ENCODE measurements at regions not wholly inside any gene's neighbourhood (a gene's known extent, or its start where the extent isn't known, plus 50 kb on each side); places are given as distances from the start of the nearest gene placed in this dataset.
A peak's percentile ranks its signal among the peaks of the same experiment; 100 is the strongest.

- H3K36me3 Mint-ChIP-seq (ENCODE audit: low read depth) = no peaks in the 10 kb centered on the region
- TF ChIP-seq CTCF (IDR thresholded peaks at IDR 0.05) = peak; percentile 82
- no peak overlapping the region; the same call in 1 of the 2 replicates for H3K4me3 Mint-ChIP-seq
- no peaks in the 10 kb centered on the region for H3K9me3 Mint-ChIP-seq
- DNase-seq = peak; percentile 19
- peaks cover 4% of the 10 kb centered on the region for H3K27me3 Mint-ChIP-seq (ENCODE audit: insufficient read depth)
- no peak overlapping the region for H3K27ac Mint-ChIP-seq
- peaks cover 16% of the 10 kb centered on the region for H3K4me1 Mint-ChIP-seq (ENCODE audit: low read depth)
These were observed 248.1 kb downstream of the C4orf33 start for GRCh38 chr4:129344058-129344457.

- no peak for DNase-seq
- peaks cover 16% of the 10 kb centered on the region for H3K4me1 Mint-ChIP-seq (ENCODE audit: low read depth)
- H3K27me3 Mint-ChIP-seq (ENCODE audit: insufficient read depth) = no peaks in the 10 kb centered on the region
- H3K36me3 Mint-ChIP-seq (ENCODE audit: low read depth) = no peaks in the 10 kb centered on the region
- H3K27ac Mint-ChIP-seq = no peak overlapping the region
- no peak overlapping the region for H3K4me3 Mint-ChIP-seq
- H3K9me3 Mint-ChIP-seq = no peaks in the 10 kb centered on the region
- TF ChIP-seq CTCF (IDR thresholded peaks at IDR 0.05) = no peak
These were observed 249.7 kb downstream of the C4orf33 start for GRCh38 chr4:129345609-129346008.

- TF ChIP-seq CTCF (IDR thresholded peaks at IDR 0.05) = no peak
- Mint-ChIP-seq H3K27ac (no peak overlapping the region), H3K4me3 (no peak overlapping the region), H3K9me3 (no peaks in the 10 kb centered on the region), H3K27me3 (ENCODE audit: insufficient read depth) (no peaks in the 10 kb centered on the region), H3K36me3 (ENCODE audit: low read depth) (no peaks in the 10 kb centered on the region), H3K4me1 (ENCODE audit: low read depth) (peaks cover 16% of the 10 kb centered on the region)
- DNase-seq = no peak
These were observed 250.1 kb downstream of the C4orf33 start for GRCh38 chr4:129346036-129346435.

- no peak for TF ChIP-seq CTCF (IDR thresholded peaks at IDR 0.05)
- no peaks in the 10 kb centered on the region for H3K27me3 Mint-ChIP-seq (ENCODE audit: insufficient read depth)
- no peak overlapping the region for H3K4me3 Mint-ChIP-seq
- no peaks in the 10 kb centered on the region for H3K9me3 Mint-ChIP-seq
- peaks cover 16% of the 10 kb centered on the region for H3K4me1 Mint-ChIP-seq (ENCODE audit: low read depth)
- no peak overlapping the region for H3K27ac Mint-ChIP-seq
- H3K36me3 Mint-ChIP-seq (ENCODE audit: low read depth) = no peaks in the 10 kb centered on the region
- DNase-seq = no peak
These were observed 250.8 kb downstream of the C4orf33 start for GRCh38 chr4:129346734-129347133.

GRCh38 chr4:129350834-129351721 is 255.1 kb downstream of the C4orf33 start:
- no peaks in the 10 kb centered on the region for H3K36me3 Mint-ChIP-seq (ENCODE audit: low read depth)
- no peaks in the 10 kb centered on the region for H3K27me3 Mint-ChIP-seq (ENCODE audit: insufficient read depth)
- no peak for DNase-seq
- no peak overlapping the region for H3K4me3 Mint-ChIP-seq
- no peaks in the 10 kb centered on the region for H3K4me1 Mint-ChIP-seq (ENCODE audit: low read depth)
- TF ChIP-seq CTCF (IDR thresholded peaks at IDR 0.05) = no peak
- H3K27ac Mint-ChIP-seq = no peak overlapping the region
- no peaks in the 10 kb centered on the region for H3K9me3 Mint-ChIP-seq
